NT2/D1 (cell line): ENCODE measurements at regions not wholly inside any gene's neighbourhood (a gene's known extent, or its start where the extent isn't known, plus 50 kb on each side); places are given as distances from the start of the nearest gene placed in this dataset.

Experiments used
- SUZ12 ChIP-seq: IDR thresholded peaks from 2 replicates; pipeline ENCODE4 v1.6.1; 2011; ENCODE audit not compliant: insufficient read length, insufficient read depth; ENCODE audit errors: extremely low read depth
- YY1 ChIP-seq: IDR thresholded peaks from 2 replicates; pipeline ENCODE4 v1.6.1; 2011; ENCODE audit not compliant: insufficient read length, insufficient read depth
- ZNF274 ChIP-seq: IDR thresholded peaks from 2 replicates; pipeline ENCODE4 v1.6.1; 2011; ENCODE audit warnings: mild to moderate bottlenecking, low read depth, low read length

DNA sequence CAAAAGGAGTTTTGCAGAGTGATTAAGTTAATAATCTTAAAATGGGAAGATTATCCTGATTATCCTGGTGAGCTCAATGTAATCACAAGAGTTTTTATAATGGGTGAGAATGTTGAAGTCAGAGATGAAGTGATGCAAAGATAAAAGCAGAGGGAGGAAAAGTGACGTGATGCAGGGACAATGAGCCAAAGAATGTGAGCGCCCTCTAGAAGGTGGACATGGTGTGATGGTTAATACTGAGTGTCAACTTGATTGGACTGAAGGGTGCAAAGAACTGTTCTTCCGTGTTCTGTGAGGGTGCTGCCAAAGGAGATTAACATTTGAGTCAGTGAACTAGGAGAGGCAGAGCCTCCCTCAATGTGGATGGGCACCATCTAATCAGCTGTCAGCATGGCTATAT, 569.6 kb upstream of the AGTR1 start:
- no peak for TF ChIP-seq ZNF274
- no peak for TF ChIP-seq YY1
- TF ChIP-seq SUZ12: no peak
